Adrenal gland (tissue), 9 donors: ENCODE measurements at regions not wholly inside any gene's neighbourhood (a gene's known extent, or its start where the extent isn't known, plus 50 kb on each side); places are given as distances from the start of the nearest gene placed in this dataset.

ENCODE experiments used
- DNase-seq, 7 donors: peaks; one replicate each; pipeline ENCODE4 v3.0.0-alpha.2; 2019 to 2020
- H3K27ac ChIP-seq, 5 donors: fragments of 200-600 bp; sonication (generic) in 4 of 5; 1 replicate in 3 of 5; 2 replicates in 2 of 5; pipeline versions ENCODE4 v1.5.1 to v1.8.0; 2016 to 2020; ENCODE audit warnings: mild to moderate bottlenecking in 1 of 5
- H3K27me3 ChIP-seq: fragments of 200-600 bp; 2 replicates; pipeline ENCODE4 v1.8.0; 2021
- H3K36me3 ChIP-seq, 2 donors: fragments of 200-600 bp; replicated peaks in 1 of 2; 1 replicate in 1 of 2; 2 replicates in 1 of 2; pipeline versions ENCODE4 v1.5.1 to v1.8.0; 2018 to 2022
- H3K4me1 ChIP-seq, 2 donors: fragments of 200-600 bp; replicated peaks in 1 of 2; 1 replicate in 1 of 2; 2 replicates in 1 of 2; pipeline versions ENCODE4 v1.5.1 to v1.8.0; 2018 to 2021
- H3K4me3 ChIP-seq, 4 donors: fragments of 200-600 bp; sonication (generic) in 3 of 4; one replicate each; pipeline ENCODE4 v1.5.1; 2016 to 2018
- H3K9me3 ChIP-seq, 3 donors: fragments of 200-600 bp; sonication (generic) in 1 of 3; replicated peaks in 1 of 3; 1 replicate in 2 of 3; 2 replicates in 1 of 3; pipeline versions ENCODE4 v1.5.1 to v1.8.0; 2016 to 2021
- POLR2A ChIP-seq, 2 donors: fragments of 450-650 bp; IDR thresholded peaks; one replicate each; pipeline ENCODE4 v1.6.1; 2017; ENCODE audit warnings: antibody characterized with exemption in 2 of 2, mild to moderate bottlenecking in 2 of 2, moderate library complexity in 1 of 2
- WGBS, 4 donors: extraction: QIAGEN DNeasy Blood & Tissue Kit in 2 of 4; methylation state at CpG; one replicate each; pipeline versions ENCODE4 v1.1.5 to v1.1.7; 2013 to 2017; 5-methylcytosine and 5-hydroxymethylcytosine counted together
- intact Hi-C, 2 donors: fragments of 100-400 bp; cut with DNase I; formaldehyde crosslinking; loops; one replicate each; pipeline versions ENCODE4 v1.14.1 to v1.15.0; 2022 to 2023
- TF ChIP-seq, protein P1 (sequence below), 6 experiments: fragments of 450-650 bp in 4 of 6; fragments of 200-600 bp in 2 of 6; sonication (generic) in 1 of 6; IDR thresholded peaks; 1 replicate in 5 of 6; 2 replicates in 1 of 6; pipeline versions ENCODE4 v1.5.1 to v1.8.0; 2016 to 2021; ENCODE audit warnings: antibody characterized with exemption in 6 of 6, mild to moderate bottlenecking in 2 of 6, moderate library complexity in 1 of 6
- donor health status: healthy with polysubstance abuse.
- donor health status: Bipolar disorder and iron deficiency.
- donor health status: DM: yes; HTN: yes; CAD: no.
- donor health status: DM: no; HTN: no; CAD: no.
- donor health status: DM: no; HTN: no; CAD: no.

DNA sequence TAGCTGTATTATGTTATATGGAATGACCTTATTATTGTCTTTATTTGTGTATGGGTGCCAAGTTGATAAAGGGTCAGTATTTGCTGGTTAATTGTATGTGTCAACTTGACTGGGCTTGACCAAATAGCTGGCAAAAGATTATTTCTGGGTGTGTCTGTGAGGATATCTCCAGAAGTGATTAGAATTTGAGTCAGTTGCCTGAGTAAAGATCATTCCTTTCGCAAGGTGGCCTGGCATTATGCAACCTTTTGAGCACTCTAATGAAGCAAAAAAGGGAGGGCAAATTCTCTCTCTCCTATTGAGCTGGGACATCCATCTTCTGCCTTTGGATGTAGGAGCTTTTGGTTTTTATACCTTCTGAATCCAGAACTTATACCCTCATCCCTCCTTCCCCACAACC, 82.2 kb downstream of the ATXN7L3B start:
- Histone ChIP-seq H3K4me1 (no peaks in the 10 kb centered on the region), H3K27me3 (no peaks in the 10 kb centered on the region), H3K4me3 (no peak overlapping the region), H3K27ac (no peak overlapping the region), H3K9me3 (no peaks in the 10 kb centered on the region), H3K36me3 (no peaks in the 10 kb centered on the region)
- intact Hi-C loops: no loop called here
- 73 to 88% (median 81%) methylated on average over 1 of the region's 1 CpG for WGBS, 4 donors
- DNase-seq: no peak
- TF ChIP-seq, protein P1, sequence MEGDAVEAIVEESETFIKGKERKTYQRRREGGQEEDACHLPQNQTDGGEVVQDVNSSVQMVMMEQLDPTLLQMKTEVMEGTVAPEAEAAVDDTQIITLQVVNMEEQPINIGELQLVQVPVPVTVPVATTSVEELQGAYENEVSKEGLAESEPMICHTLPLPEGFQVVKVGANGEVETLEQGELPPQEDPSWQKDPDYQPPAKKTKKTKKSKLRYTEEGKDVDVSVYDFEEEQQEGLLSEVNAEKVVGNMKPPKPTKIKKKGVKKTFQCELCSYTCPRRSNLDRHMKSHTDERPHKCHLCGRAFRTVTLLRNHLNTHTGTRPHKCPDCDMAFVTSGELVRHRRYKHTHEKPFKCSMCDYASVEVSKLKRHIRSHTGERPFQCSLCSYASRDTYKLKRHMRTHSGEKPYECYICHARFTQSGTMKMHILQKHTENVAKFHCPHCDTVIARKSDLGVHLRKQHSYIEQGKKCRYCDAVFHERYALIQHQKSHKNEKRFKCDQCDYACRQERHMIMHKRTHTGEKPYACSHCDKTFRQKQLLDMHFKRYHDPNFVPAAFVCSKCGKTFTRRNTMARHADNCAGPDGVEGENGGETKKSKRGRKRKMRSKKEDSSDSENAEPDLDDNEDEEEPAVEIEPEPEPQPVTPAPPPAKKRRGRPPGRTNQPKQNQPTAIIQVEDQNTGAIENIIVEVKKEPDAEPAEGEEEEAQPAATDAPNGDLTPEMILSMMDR (IDR thresholded peaks at IDR 0.05): no peak
- TF ChIP-seq POLR2A (IDR thresholded peaks at IDR 0.05): no peak

DNA sequence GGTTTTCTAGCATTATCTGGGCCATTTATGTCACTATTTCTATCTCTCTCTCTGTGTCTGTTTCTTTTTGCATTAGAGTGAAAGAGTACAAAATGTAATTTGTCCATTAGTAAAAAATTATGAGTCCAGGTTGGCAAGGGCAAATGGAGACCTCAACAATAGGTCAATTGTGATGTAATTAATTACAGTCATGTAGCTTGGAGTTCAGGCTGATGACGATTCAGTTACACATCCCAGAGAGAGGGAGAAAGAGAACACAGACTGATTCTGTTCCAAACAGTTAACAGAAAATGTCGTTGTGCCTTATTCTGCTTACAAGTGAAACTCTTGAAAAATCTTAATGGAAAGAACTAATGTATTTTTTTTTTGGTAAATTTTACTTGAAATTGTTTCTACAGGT, 83.3 kb downstream of the ATXN7L3B start:
- H3K27me3 ChIP-seq: no peaks in the 10 kb centered on the region
- H3K4me3 ChIP-seq: no peak overlapping the region
- H3K36me3 ChIP-seq: no peaks in the 10 kb centered on the region
- intact Hi-C loops: no loop called here
- TF ChIP-seq, protein P1 (IDR thresholded peaks at IDR 0.05): no peak
- TF ChIP-seq POLR2A (IDR thresholded peaks at IDR 0.05): no peak
- DNase-seq: no peak
- 27 to 37% (median 33%) methylated on average over 2 of the region's 2 CpGs for WGBS, 4 donors
- H3K27ac ChIP-seq: no peak overlapping the region
- H3K9me3 ChIP-seq: no peaks in the 10 kb centered on the region
- no peaks in the 10 kb centered on the region for H3K4me1 ChIP-seq

DNA sequence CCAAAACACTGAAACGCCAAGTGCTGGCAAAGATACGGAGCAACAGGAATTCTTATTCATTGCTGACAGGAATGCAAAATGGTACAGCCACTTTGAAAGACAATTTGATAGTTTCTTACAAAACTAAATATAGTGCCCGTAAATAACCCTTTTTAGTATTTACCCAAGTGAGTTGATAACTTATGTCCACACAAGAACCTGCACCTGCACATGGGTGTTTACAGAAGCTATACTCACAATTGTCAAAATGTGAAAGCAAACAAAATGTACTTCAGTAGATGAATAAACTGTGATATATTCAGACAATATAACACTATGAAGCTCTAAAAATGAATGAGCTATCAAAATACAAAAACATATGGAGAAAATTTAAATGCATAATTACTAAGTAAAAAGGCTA, 86.6 kb downstream of the ATXN7L3B start:
- no peaks in the 10 kb centered on the region for H3K9me3 ChIP-seq
- H3K27me3 ChIP-seq: no peaks in the 10 kb centered on the region
- DNase-seq: no peak
- TF ChIP-seq, protein P1 (IDR thresholded peaks at IDR 0.05): no peak
- no peak for TF ChIP-seq POLR2A (IDR thresholded peaks at IDR 0.05)
- no peaks in the 10 kb centered on the region for H3K36me3 ChIP-seq
- intact Hi-C loops: no loop called here
- H3K4me3 ChIP-seq: no peak overlapping the region
- WGBS, 4 donors: 65 to 83% (median 71%) methylated on average over 3 of the region's 3 CpGs
- H3K27ac ChIP-seq: no peak overlapping the region
- H3K4me1 ChIP-seq: no peaks in the 10 kb centered on the region

DNA sequence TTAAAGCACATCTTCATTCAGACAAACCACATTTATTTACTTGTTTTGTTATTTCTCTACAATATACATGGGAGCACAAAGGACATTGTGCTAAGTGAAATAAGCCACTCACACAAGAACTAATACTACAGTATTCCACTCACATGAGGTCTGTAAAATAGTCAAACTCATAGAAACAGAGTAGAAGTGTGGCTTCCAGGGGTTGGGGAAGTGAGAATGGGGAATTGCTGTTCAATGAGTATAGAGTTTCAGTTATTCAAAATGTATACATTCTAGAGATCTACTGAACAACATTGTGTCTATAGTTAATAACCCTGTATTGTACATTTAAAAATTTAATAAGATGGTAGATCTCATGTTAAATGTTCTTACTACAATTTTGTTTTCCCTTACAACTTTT, 88.8 kb downstream of the ATXN7L3B start:
- Histone ChIP-seq H3K9me3 (no peaks in the 10 kb centered on the region), H3K27me3 (no peaks in the 10 kb centered on the region), H3K27ac (no peak overlapping the region), H3K36me3 (no peaks in the 10 kb centered on the region), H3K4me3 (no peak overlapping the region), H3K4me1 (no peaks in the 10 kb centered on the region)
- no peak for DNase-seq
- TF ChIP-seq POLR2A (IDR thresholded peaks at IDR 0.05): no peak
- TF ChIP-seq, protein P1 (IDR thresholded peaks at IDR 0.05): no peak
- intact Hi-C loops: no loop called here
